SU-DHL-6 (cell line): ENCODE measurements at regions not wholly inside any gene's neighbourhood (a gene's known extent, or its start where the extent isn't known, plus 50 kb on each side); places are given as distances from the start of the nearest gene placed in this dataset.

Experiments
- EZH2phosphoT487 ChIP-seq: fragments of 200-600 bp; sonication (generic), shearing (Covaris generic); conservative IDR thresholded peaks from 2 replicates; pipeline ENCODE4 v1.6.1; 2018; ENCODE audit warnings: mild to moderate bottlenecking, antibody characterized with exemption, low read length, moderate library complexity, mixed read lengths
- TF ChIP-seq, protein P1 (sequence below): fragments of 200-600 bp; sonication (generic); IDR thresholded peaks from one replicate; pipeline ENCODE4 v1.5.1; 2017; ENCODE audit warnings: antibody characterized with exemption, mild to moderate bottlenecking, low read length, moderate library complexity; ENCODE audit not compliant: insufficient read depth, poor library complexity, severe bottlenecking

DNA sequence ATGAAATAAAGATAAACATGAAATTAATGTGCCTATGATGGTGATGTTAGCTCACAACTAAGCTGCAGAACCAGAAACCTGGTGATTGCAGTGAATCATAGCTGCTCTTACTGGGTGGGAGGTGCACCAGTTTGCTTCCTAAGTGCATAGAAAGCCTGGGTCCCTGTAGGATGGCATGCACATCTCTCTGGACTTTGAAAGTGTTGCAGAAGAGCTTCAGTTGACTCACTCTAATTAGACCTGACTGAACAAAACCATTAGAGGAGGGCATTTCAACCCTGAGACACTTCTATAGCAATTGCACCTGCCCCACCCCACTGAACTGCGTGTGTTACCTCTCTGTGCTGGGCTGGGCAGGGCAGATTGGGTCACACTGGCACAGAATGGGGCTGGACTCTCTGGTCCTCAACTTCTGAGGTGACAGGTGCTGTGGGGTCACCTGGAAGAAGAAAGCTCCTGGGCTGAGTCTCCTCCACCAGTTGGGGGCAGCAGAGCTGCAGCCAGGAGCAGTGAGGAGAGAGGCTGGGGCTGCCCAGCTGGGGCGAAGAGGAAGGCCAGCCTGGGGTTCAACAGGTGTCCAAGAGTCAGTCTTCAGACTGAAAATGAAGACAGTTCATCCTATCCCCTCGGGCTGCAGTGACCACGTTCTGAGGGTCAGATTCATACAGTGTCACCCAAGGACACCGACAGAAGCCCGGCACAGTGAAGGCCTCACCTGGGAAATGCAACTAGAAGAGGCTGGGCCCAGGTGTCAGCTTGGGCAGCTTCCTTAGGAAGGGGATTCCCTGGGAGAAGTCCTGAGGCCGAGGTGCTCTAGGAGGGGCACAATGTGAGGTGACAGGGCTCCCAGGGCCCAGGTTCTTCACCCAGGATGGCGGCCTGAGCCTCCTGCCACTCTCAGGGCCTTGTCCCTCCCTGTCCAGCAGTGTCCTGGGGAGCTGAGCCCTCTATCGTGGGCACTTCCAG lies 58.1 kb downstream of the GGTLC2 start:
- TF ChIP-seq, protein P1, sequence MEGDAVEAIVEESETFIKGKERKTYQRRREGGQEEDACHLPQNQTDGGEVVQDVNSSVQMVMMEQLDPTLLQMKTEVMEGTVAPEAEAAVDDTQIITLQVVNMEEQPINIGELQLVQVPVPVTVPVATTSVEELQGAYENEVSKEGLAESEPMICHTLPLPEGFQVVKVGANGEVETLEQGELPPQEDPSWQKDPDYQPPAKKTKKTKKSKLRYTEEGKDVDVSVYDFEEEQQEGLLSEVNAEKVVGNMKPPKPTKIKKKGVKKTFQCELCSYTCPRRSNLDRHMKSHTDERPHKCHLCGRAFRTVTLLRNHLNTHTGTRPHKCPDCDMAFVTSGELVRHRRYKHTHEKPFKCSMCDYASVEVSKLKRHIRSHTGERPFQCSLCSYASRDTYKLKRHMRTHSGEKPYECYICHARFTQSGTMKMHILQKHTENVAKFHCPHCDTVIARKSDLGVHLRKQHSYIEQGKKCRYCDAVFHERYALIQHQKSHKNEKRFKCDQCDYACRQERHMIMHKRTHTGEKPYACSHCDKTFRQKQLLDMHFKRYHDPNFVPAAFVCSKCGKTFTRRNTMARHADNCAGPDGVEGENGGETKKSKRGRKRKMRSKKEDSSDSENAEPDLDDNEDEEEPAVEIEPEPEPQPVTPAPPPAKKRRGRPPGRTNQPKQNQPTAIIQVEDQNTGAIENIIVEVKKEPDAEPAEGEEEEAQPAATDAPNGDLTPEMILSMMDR = no peak
- no peak for TF ChIP-seq EZH2phosphoT487
